Cardiac muscle cell (in vitro differentiated cells and primary cell): ENCODE measurements at regions not wholly inside any gene's neighbourhood (a gene's known extent, or its start where the extent isn't known, plus 50 kb on each side); places are given as distances from the start of the nearest gene placed in this dataset.

Experiments used
- DNase-seq, 2 donors: peaks; one replicate each; pipeline versions ENCODE4 v3.0.0 to v3.0.0-alpha.2; 2010 to 2017; ENCODE audit warnings: low read depth in 1 of 2, low spot score in 1 of 2
- H3K27ac ChIP-seq: fragments of 200-600 bp; sonication (generic); 2 replicates; pipeline ENCODE4 v1.5.1; 2016
- H3K27me3 ChIP-seq: fragments of 200-600 bp; sonication (generic); 2 replicates; pipeline ENCODE4 v1.6.0; 2016; ENCODE audit warnings: control low read depth
- H3K36me3 ChIP-seq: fragments of 200-600 bp; sonication (generic); 2 replicates; pipeline ENCODE4 v1.5.1; 2016; ENCODE audit warnings: control low read depth
- H3K4me1 ChIP-seq: fragments of 200-600 bp; sonication (generic); 2 replicates; pipeline ENCODE4 v1.8.1; 2017; ENCODE audit warnings: low read depth, mild to moderate bottlenecking, mixed run types
- H3K4me3 ChIP-seq: fragments of 200-600 bp; sonication (generic); 2 replicates; pipeline ENCODE4 v1.5.1; 2016; ENCODE audit warnings: mild to moderate bottlenecking
- H3K9me3 ChIP-seq: fragments of 200-600 bp; sonication (generic); 2 replicates; pipeline ENCODE4 v1.5.1; 2017; ENCODE audit warnings: low read depth, mild to moderate bottlenecking, control low read depth
- CTCF ChIP-seq: IDR thresholded peaks from 2 replicates; pipeline ENCODE4 v1.5.1; 2012; ENCODE audit warnings: low read depth, mild to moderate bottlenecking, low read length

GRCh38 chr21:19461481-19462205 lies 1058.1 kb upstream of the TMPRSS15 start:
- TF ChIP-seq CTCF = no peak
- Histone ChIP-seq H3K36me3 (no peaks in the 10 kb centered on the region), H3K4me3 (no peak overlapping the region), H3K9me3 (no peaks in the 10 kb centered on the region), H3K27me3 (no peaks in the 10 kb centered on the region), H3K4me1 (no peaks in the 10 kb centered on the region), H3K27ac (no peak overlapping the region)
- DNase-seq = no peak

GRCh38 chr21:19463966-19464365 lies 1060.4 kb upstream of the TMPRSS15 start:
- no peaks in the 10 kb centered on the region for H3K36me3 ChIP-seq
- H3K27ac ChIP-seq = no peak overlapping the region
- peak in 1 of 2 donors; percentile 6 for DNase-seq
- no peak overlapping the region for H3K4me3 ChIP-seq
- TF ChIP-seq CTCF = no peak
- no peaks in the 10 kb centered on the region for H3K4me1 ChIP-seq
- H3K27me3 ChIP-seq = no peaks in the 10 kb centered on the region
- no peaks in the 10 kb centered on the region for H3K9me3 ChIP-seq

GRCh38 chr21:19468991-19469715 lies 1065.6 kb upstream of the TMPRSS15 start:
- no peak overlapping the region for H3K4me3 ChIP-seq
- no peak for TF ChIP-seq CTCF
- no peaks in the 10 kb centered on the region for H3K4me1 ChIP-seq
- H3K27ac ChIP-seq = no peak overlapping the region
- no peaks in the 10 kb centered on the region for H3K36me3 ChIP-seq
- H3K9me3 ChIP-seq = no peaks in the 10 kb centered on the region
- H3K27me3 ChIP-seq = no peaks in the 10 kb centered on the region
- peak in 1 of 2 donors; percentile 18 for DNase-seq

GRCh38 chr21:19475525-19475924 lies 1071.9 kb upstream of the TMPRSS15 start:
- TF ChIP-seq CTCF = no peak
- DNase-seq = peak in 1 of 2 donors; percentile 65
- Histone ChIP-seq H3K4me1 (no peaks in the 10 kb centered on the region), H3K27me3 (no peaks in the 10 kb centered on the region), H3K4me3 (no peak overlapping the region), H3K9me3 (no peaks in the 10 kb centered on the region), H3K27ac (no peak overlapping the region), H3K36me3 (no peaks in the 10 kb centered on the region)

GRCh38 chr21:19489930-19490329 lies 1086.3 kb upstream of the TMPRSS15 start:
- no peaks in the 10 kb centered on the region for H3K4me1 ChIP-seq
- H3K27me3 ChIP-seq = no peaks in the 10 kb centered on the region
- H3K4me3 ChIP-seq = no peak overlapping the region
- no peaks in the 10 kb centered on the region for H3K36me3 ChIP-seq
- no peaks in the 10 kb centered on the region for H3K9me3 ChIP-seq
- TF ChIP-seq CTCF = no peak
- DNase-seq = no peak
- H3K27ac ChIP-seq = no peak overlapping the region
